Heart left ventricle (tissue), 13 donors: ENCODE measurements at regions not wholly inside any gene's neighbourhood (a gene's known extent, or its start where the extent isn't known, plus 50 kb on each side); places are given as distances from the start of the nearest gene placed in this dataset.

Experiments used
- POLR2A ChIP-seq, 2 donors: fragments of 450-650 bp; IDR thresholded peaks; one replicate each; pipeline ENCODE4 v1.6.1; 2017; ENCODE audit warnings: antibody characterized with exemption in 2 of 2, mild to moderate bottlenecking in 2 of 2, moderate library complexity in 2 of 2
- TF ChIP-seq, protein P1 (sequence below), 12 donors: fragments of 200-600 bp; sonication (generic) in 4 of 12; IDR thresholded peaks; one replicate each; pipeline versions ENCODE4 v1.5.0 to v1.8.0; 2018 to 2022; ENCODE audit warnings: antibody characterized with exemption in 12 of 12, mild to moderate bottlenecking in 5 of 12
- donor health status: ischemic (EF 13 %, LVEDD 7.1; RV severe dilation, severe dysfunction).
- donor health status: DM: no; HTN: yes; CAD: no.
- donor health status: DM: no; HTN: no; CAD: no.
- donor health status: ischemic (EF 25% LVEDD 6.9; RV normal size, moderate dysfunction).
- donor health status: ischemic (EF 25% LVEDD 5.7; RV mildly dilated, moderate dysfunction).
- donor health status: ischemic (EF 35%, LVEDD 5.7; RV mildly dilated, moderate dysfunction).
- donor health status: nonischemic (EF 11% LVEDD 7.7; RV severe dilation, severe dysfunction).
- donor health status: DM: yes; HTN: yes; CAD: no.
- donor health status: PGD.
- donor health status: ischemic (EF 29% LVEDD 5.4; RV normal size, mild dysfunction).
- donor health status: nonischemic (EF 23%, LVEDD 6.1; RV moderate dilation, normal function).

DNA sequence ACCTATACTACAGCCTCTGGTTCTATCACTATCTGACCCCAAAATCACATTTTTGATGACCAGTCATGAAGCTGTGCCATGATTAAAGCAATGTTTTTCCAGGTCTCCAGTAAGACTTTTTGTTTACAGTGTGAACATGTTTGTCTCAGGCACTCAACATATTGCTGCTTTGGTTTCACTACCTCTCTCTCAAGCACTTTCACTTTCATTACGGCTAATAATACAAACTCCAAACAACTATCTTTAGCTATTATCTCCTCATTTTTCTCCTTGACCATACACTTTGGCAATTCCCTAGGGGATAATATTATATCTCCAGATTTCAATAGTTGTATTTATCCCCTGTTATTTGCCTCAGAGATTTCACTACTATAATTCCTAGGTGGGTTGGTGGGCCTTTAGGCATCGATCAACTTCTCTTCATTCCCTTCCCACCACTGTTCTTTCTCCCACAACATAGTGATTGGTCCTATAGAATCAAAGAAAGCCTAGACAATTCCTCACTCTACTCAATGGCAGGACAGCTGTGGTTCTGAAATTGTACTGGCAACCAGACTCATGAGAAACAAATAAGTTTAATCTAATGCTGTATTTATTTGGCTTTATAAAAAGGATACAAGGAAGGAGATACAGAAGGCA is 261.4 kb upstream of the ZWINT start:
- TF ChIP-seq POLR2A (IDR thresholded peaks at IDR 0.05): no peak
- TF ChIP-seq, protein P1, sequence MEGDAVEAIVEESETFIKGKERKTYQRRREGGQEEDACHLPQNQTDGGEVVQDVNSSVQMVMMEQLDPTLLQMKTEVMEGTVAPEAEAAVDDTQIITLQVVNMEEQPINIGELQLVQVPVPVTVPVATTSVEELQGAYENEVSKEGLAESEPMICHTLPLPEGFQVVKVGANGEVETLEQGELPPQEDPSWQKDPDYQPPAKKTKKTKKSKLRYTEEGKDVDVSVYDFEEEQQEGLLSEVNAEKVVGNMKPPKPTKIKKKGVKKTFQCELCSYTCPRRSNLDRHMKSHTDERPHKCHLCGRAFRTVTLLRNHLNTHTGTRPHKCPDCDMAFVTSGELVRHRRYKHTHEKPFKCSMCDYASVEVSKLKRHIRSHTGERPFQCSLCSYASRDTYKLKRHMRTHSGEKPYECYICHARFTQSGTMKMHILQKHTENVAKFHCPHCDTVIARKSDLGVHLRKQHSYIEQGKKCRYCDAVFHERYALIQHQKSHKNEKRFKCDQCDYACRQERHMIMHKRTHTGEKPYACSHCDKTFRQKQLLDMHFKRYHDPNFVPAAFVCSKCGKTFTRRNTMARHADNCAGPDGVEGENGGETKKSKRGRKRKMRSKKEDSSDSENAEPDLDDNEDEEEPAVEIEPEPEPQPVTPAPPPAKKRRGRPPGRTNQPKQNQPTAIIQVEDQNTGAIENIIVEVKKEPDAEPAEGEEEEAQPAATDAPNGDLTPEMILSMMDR (IDR thresholded peaks at IDR 0.05): no peak
